A673 (cell line): ENCODE measurements at regions not wholly inside any gene's neighbourhood (a gene's known extent, or its start where the extent isn't known, plus 50 kb on each side); places are given as distances from the start of the nearest gene placed in this dataset.

Experiments used
- BruUV-seq: library from RNA; stranded (reverse); fragments of 400-500 nt; replicated peaks from 2 replicates; lab custom pipeline; 2021; lab: Mats Ljungman, UMichigan
- CTCF ChIA-PET: fragments of 300-600 bp; sonication (Branson Sonifier 250); formaldehyde crosslinking; loops from one replicate; lab custom pipeline; 2022; ENCODE audit warnings: antibody characterized with exemption; lab: Charles Lee
- POLR2A ChIA-PET: fragments of 300-600 bp; sonication (Branson Sonifier 250); formaldehyde crosslinking; loops from one replicate; lab custom pipeline; 2022; ENCODE audit warnings: antibody characterized with exemption; ENCODE audit not compliant: low non-redundant PET; lab: Charles Lee
- DNase-seq: peaks from one replicate; pipeline ENCODE4 v3.0.0-alpha.2; 2015; ENCODE audit warnings: low spot score
- H3K27ac ChIP-seq: fragments of 200-600 bp; sonication (generic); 2 replicates; pipeline ENCODE4 v1.5.1; 2016; ENCODE audit warnings: mixed run types, low read depth, mild to moderate bottlenecking, mixed read lengths, antibody characterized with exemption, low read length; ENCODE audit not compliant: poor library complexity, severe bottlenecking
- H3K27me3 ChIP-seq: fragments of 200-600 bp; sonication (generic); replicated peaks from 2 replicates; pipeline ENCODE4 v1.6.1; 2017; ENCODE audit warnings: mixed run types, low read depth, mild to moderate bottlenecking, mixed read lengths, antibody characterized with exemption, low read length; ENCODE audit not compliant: insufficient read depth, poor library complexity
- H3K36me3 ChIP-seq: fragments of 200-600 bp; sonication (generic); 2 replicates; pipeline ENCODE4 v1.6.1; 2016; ENCODE audit warnings: mixed run types, mild to moderate bottlenecking, mixed read lengths, antibody characterized with exemption, low read length; ENCODE audit not compliant: insufficient read depth, poor library complexity, severe bottlenecking
- H3K4me1 ChIP-seq: fragments of 200-600 bp; sonication (generic); 2 replicates; pipeline ENCODE4 v1.6.1; 2017; ENCODE audit warnings: mixed run types, mild to moderate bottlenecking, mixed read lengths, antibody characterized with exemption, low read length; ENCODE audit not compliant: insufficient read depth, poor library complexity, severe bottlenecking
- H3K4me3 ChIP-seq: fragments of 200-600 bp; sonication (generic); 2 replicates; pipeline ENCODE4 v1.5.1; 2016; ENCODE audit warnings: low read depth, mixed run types, mild to moderate bottlenecking, mixed read lengths, low read length; ENCODE audit not compliant: poor library complexity, severe bottlenecking
- H3K9me3 ChIP-seq: fragments of 200-600 bp; sonication (generic); 2 replicates; pipeline ENCODE4 v1.6.1; 2016; ENCODE audit warnings: mixed run types, low read depth, mild to moderate bottlenecking, mixed read lengths, antibody characterized with exemption, low read length; ENCODE audit not compliant: poor library complexity, severe bottlenecking
- EZH2 ChIP-seq: fragments of 200-600 bp; sonication (generic); IDR thresholded peaks from 2 replicates; pipeline ENCODE4 v1.6.1; 2017; ENCODE audit warnings: borderline replicate concordance, low read depth, mild to moderate bottlenecking, mixed read lengths, antibody characterized with exemption, low read length; ENCODE audit not compliant: poor library complexity, severe bottlenecking
- intact Hi-C: fragments of 100-400 bp; cut with micrococcal nuclease; formaldehyde crosslinking; loops from one replicate; pipeline ENCODE4 v1.10.0; 2022; ENCODE audit not compliant: unreplicated experiment
- TF ChIP-seq, protein P1 (sequence below): fragments of 300-800, 200-600 bp; sonication (generic); conservative IDR thresholded peaks from 2 replicates; pipeline ENCODE4 v1.5.1; 2017; ENCODE audit warnings: low read depth, mild to moderate bottlenecking, antibody characterized with exemption, low read length, moderate library complexity, mixed read lengths

- BruUV-seq, result no TSS peak
- no peak for TF ChIP-seq EZH2
- TF ChIP-seq, protein P1, sequence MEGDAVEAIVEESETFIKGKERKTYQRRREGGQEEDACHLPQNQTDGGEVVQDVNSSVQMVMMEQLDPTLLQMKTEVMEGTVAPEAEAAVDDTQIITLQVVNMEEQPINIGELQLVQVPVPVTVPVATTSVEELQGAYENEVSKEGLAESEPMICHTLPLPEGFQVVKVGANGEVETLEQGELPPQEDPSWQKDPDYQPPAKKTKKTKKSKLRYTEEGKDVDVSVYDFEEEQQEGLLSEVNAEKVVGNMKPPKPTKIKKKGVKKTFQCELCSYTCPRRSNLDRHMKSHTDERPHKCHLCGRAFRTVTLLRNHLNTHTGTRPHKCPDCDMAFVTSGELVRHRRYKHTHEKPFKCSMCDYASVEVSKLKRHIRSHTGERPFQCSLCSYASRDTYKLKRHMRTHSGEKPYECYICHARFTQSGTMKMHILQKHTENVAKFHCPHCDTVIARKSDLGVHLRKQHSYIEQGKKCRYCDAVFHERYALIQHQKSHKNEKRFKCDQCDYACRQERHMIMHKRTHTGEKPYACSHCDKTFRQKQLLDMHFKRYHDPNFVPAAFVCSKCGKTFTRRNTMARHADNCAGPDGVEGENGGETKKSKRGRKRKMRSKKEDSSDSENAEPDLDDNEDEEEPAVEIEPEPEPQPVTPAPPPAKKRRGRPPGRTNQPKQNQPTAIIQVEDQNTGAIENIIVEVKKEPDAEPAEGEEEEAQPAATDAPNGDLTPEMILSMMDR, result no peak
- H3K4me3 ChIP-seq, result no peak overlapping the region
- no peaks in the 10 kb centered on the region for H3K27me3 ChIP-seq
- DNase-seq, result no peak
- no peaks in the 10 kb centered on the region for H3K9me3 ChIP-seq
- ChIA-PET POLR2A (no interaction called here), CTCF (no interaction called here)
- H3K36me3 ChIP-seq, result no peaks in the 10 kb centered on the region
- H3K27ac ChIP-seq, result no peak overlapping the region
- intact Hi-C loops, result no loop called here
- H3K4me1 ChIP-seq, result no peaks in the 10 kb centered on the region
Observed at GRCh38 chr11:127440616-127441015, 440.0 kb upstream of the KIRREL3 start.

GRCh38 chr11:127425281-127425680, 424.7 kb upstream of the KIRREL3 start:
- Histone ChIP-seq H3K4me3 (no peak overlapping the region), H3K4me1 (no peaks in the 10 kb centered on the region), H3K9me3 (no peaks in the 10 kb centered on the region), H3K27me3 (peaks cover 6% of the 10 kb centered on the region), H3K36me3 (no peaks in the 10 kb centered on the region), H3K27ac (no peak overlapping the region)
- no TSS peak for BruUV-seq
- ChIA-PET POLR2A (no interaction called here), CTCF (no interaction called here)
- no peak for DNase-seq
- TF ChIP-seq, protein P1, result no peak
- TF ChIP-seq EZH2, result no peak
- intact Hi-C loops, result no loop called here

GRCh38 chr11:127424661-127425060, 424.1 kb upstream of the KIRREL3 start:
- ChIA-PET POLR2A (no interaction called here), CTCF (no interaction called here)
- Histone ChIP-seq H3K27me3 (peaks cover 6% of the 10 kb centered on the region), H3K4me1 (no peaks in the 10 kb centered on the region), H3K36me3 (no peaks in the 10 kb centered on the region), H3K4me3 (no peak overlapping the region), H3K27ac (no peak overlapping the region), H3K9me3 (no peaks in the 10 kb centered on the region)
- BruUV-seq, result no TSS peak
- intact Hi-C loops, result no loop called here
- no peak for DNase-seq
- TF ChIP-seq, protein P1, result no peak
- no peak for TF ChIP-seq EZH2
